ENCODE measurements at regions not wholly inside any gene's neighbourhood (a gene's known extent, or its start where the extent isn't known, plus 50 kb on each side); places are given as distances from the start of the nearest gene placed in this dataset.

- no peak overlapping the region for H3K4me3 ChIP-seq (ENCODE audit: low read depth, low read length)
- H3K27me3 ChIP-seq (ENCODE audit: control insufficient read depth, insufficient read depth, low read length), result no peaks in the 10 kb centered on the region
- no peak overlapping the region for H3K9ac ChIP-seq (ENCODE audit: low read depth, low read length)
- H3K36me3 ChIP-seq (ENCODE audit: control insufficient read depth, insufficient read depth, low read length), result no peaks in the 10 kb centered on the region
- H3K9me3 ChIP-seq (ENCODE audit: control insufficient read depth, insufficient read depth, low read length), result no peaks in the 10 kb centered on the region
- no peaks in the 10 kb centered on the region for H3K4me1 ChIP-seq (ENCODE audit: control insufficient read depth, insufficient read depth, low read length)
Observed at GRCh38 chr9:81146684-81147337, 542.5 kb downstream of the TLE1 start.

- Histone ChIP-seq H3K4me1 (ENCODE audit: control insufficient read depth, insufficient read depth, low read length) (no peaks in the 10 kb centered on the region), H3K9me3 (ENCODE audit: control insufficient read depth, insufficient read depth, low read length) (no peaks in the 10 kb centered on the region)
Observed at GRCh38 chr9:81146241-81146640, 543.1 kb downstream of the TLE1 start.

GRCh38 chr9:81145331-81145963 is 543.9 kb downstream of the TLE1 start:
- H3K4me3 ChIP-seq (ENCODE audit: low read depth, low read length), result no peak overlapping the region
- no peaks in the 10 kb centered on the region for H3K36me3 ChIP-seq (ENCODE audit: control insufficient read depth, insufficient read depth, low read length)
- no peaks in the 10 kb centered on the region for H3K27me3 ChIP-seq (ENCODE audit: control insufficient read depth, insufficient read depth, low read length)
- no peak overlapping the region for H3K9ac ChIP-seq (ENCODE audit: low read depth, low read length)
- H3K9me3 ChIP-seq (ENCODE audit: control insufficient read depth, insufficient read depth, low read length), result no peaks in the 10 kb centered on the region
- no peaks in the 10 kb centered on the region for H3K4me1 ChIP-seq (ENCODE audit: control insufficient read depth, insufficient read depth, low read length)

More at GRCh38 chr9:81146241-81146640, 543.1 kb downstream of the TLE1 start:
- Histone ChIP-seq H3K9ac (ENCODE audit: low read depth, low read length) (no peak overlapping the region), H3K36me3 (ENCODE audit: control insufficient read depth, insufficient read depth, low read length) (no peaks in the 10 kb centered on the region), H3K27me3 (ENCODE audit: control insufficient read depth, insufficient read depth, low read length) (no peaks in the 10 kb centered on the region), H3K4me3 (ENCODE audit: low read depth, low read length) (no peak overlapping the region)

- Histone ChIP-seq H3K9ac (ENCODE audit: low read depth, low read length) (no peak overlapping the region), H3K27me3 (ENCODE audit: control insufficient read depth, insufficient read depth, low read length) (no peaks in the 10 kb centered on the region), H3K36me3 (ENCODE audit: control insufficient read depth, insufficient read depth, low read length) (no peaks in the 10 kb centered on the region), H3K9me3 (ENCODE audit: control insufficient read depth, insufficient read depth, low read length) (no peaks in the 10 kb centered on the region), H3K4me3 (ENCODE audit: low read depth, low read length) (no peak overlapping the region), H3K4me1 (ENCODE audit: control insufficient read depth, insufficient read depth, low read length) (no peaks in the 10 kb centered on the region)
Observed at GRCh38 chr9:81141961-81142360, 547.4 kb downstream of the TLE1 start.

GRCh38 chr9:81137976-81138568 is 551.3 kb downstream of the TLE1 start:
- H3K4me3 ChIP-seq (ENCODE audit: low read depth, low read length), result no peak overlapping the region
- H3K36me3 ChIP-seq (ENCODE audit: control insufficient read depth, insufficient read depth, low read length), result no peaks in the 10 kb centered on the region
- H3K27me3 ChIP-seq (ENCODE audit: control insufficient read depth, insufficient read depth, low read length), result no peaks in the 10 kb centered on the region
- no peaks in the 10 kb centered on the region for H3K9me3 ChIP-seq (ENCODE audit: control insufficient read depth, insufficient read depth, low read length)
- H3K4me1 ChIP-seq (ENCODE audit: control insufficient read depth, insufficient read depth, low read length), result no peaks in the 10 kb centered on the region
- H3K9ac ChIP-seq (ENCODE audit: low read depth, low read length), result no peak overlapping the region

- H3K4me1 ChIP-seq (ENCODE audit: control insufficient read depth, insufficient read depth, low read length), result no peaks in the 10 kb centered on the region
- H3K9me3 ChIP-seq (ENCODE audit: control insufficient read depth, insufficient read depth, low read length), result no peaks in the 10 kb centered on the region
- no peaks in the 10 kb centered on the region for H3K36me3 ChIP-seq (ENCODE audit: control insufficient read depth, insufficient read depth, low read length)
- no peak overlapping the region for H3K4me3 ChIP-seq (ENCODE audit: low read depth, low read length)
- no peaks in the 10 kb centered on the region for H3K27me3 ChIP-seq (ENCODE audit: control insufficient read depth, insufficient read depth, low read length)
- no peak overlapping the region for H3K9ac ChIP-seq (ENCODE audit: low read depth, low read length)
Observed at GRCh38 chr9:81132796-81133195, 556.6 kb downstream of the TLE1 start.

GRCh38 chr9:81132318-81132717 is 557.0 kb downstream of the TLE1 start:
- H3K27me3 ChIP-seq (ENCODE audit: control insufficient read depth, insufficient read depth, low read length), result no peaks in the 10 kb centered on the region
- H3K9ac ChIP-seq (ENCODE audit: low read depth, low read length), result no peak overlapping the region
- no peaks in the 10 kb centered on the region for H3K9me3 ChIP-seq (ENCODE audit: control insufficient read depth, insufficient read depth, low read length)
- no peak overlapping the region for H3K4me3 ChIP-seq (ENCODE audit: low read depth, low read length)
- no peaks in the 10 kb centered on the region for H3K4me1 ChIP-seq (ENCODE audit: control insufficient read depth, insufficient read depth, low read length)
- H3K36me3 ChIP-seq (ENCODE audit: control insufficient read depth, insufficient read depth, low read length), result no peaks in the 10 kb centered on the region

- Histone ChIP-seq H3K36me3 (ENCODE audit: control insufficient read depth, insufficient read depth, low read length) (no peaks in the 10 kb centered on the region), H3K9ac (ENCODE audit: low read depth, low read length) (no peak overlapping the region), H3K9me3 (ENCODE audit: control insufficient read depth, insufficient read depth, low read length) (no peaks in the 10 kb centered on the region), H3K27me3 (ENCODE audit: control insufficient read depth, insufficient read depth, low read length) (no peaks in the 10 kb centered on the region), H3K4me1 (ENCODE audit: control insufficient read depth, insufficient read depth, low read length) (no peaks in the 10 kb centered on the region), H3K4me3 (ENCODE audit: low read depth, low read length) (no peak overlapping the region)
Observed at GRCh38 chr9:81128701-81129100, 560.6 kb downstream of the TLE1 start.

DNA sequence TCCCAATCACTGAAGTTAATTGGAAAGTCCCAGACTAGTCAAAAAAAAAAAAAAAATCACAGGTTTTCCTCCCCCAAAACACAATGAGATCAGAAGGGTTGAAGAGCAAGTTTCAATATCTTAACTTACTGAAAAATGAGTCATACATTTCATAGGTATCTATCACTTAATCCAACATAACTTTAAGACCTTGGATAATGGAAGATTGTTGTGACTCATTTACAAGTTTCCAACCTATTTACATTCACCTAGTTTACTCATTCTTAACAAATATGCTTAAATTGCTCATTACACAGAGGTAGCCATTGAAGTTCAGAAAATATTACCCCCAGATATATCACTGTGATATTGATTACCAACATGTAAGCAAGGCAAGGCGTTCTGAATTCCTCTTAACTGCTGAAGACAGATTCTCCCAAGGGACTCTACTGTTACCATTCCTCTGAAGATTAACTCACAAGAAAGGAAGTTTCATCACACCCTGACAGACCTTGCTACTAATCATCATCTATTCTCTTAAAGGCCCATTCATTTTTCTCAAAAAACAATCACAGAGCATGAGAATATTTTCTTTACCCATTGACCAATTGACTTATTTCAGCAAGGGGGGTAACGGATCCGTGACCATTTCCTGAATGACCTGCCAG is 563.8 kb downstream of the TLE1 start:
- Histone ChIP-seq H3K9me3 (ENCODE audit: control insufficient read depth, insufficient read depth, low read length) (no peaks in the 10 kb centered on the region), H3K4me1 (ENCODE audit: control insufficient read depth, insufficient read depth, low read length) (no peaks in the 10 kb centered on the region), H3K27me3 (ENCODE audit: control insufficient read depth, insufficient read depth, low read length) (no peaks in the 10 kb centered on the region), H3K9ac (ENCODE audit: low read depth, low read length) (no peak overlapping the region), H3K4me3 (ENCODE audit: low read depth, low read length) (no peak overlapping the region), H3K36me3 (ENCODE audit: control insufficient read depth, insufficient read depth, low read length) (no peaks in the 10 kb centered on the region)

DNA sequence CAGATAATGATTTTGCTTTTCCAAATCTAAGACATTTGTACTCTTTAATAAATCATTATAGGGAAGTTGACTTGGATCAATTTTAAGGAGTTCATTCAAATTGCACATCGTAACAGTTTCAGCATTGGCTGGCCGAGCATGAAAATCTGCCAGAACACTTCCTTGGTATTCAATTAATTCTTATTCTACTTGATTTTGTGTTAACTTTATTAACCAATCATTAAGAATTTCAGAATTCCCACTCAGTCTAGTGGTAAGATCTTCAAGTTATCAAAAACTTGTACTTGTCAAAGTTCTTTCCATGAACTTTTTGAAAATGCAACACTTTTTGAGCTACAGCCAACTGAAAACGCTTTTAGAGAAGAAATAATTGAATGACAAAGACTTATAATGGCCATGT is 565.8 kb downstream of the TLE1 start:
- H3K9me3 ChIP-seq (ENCODE audit: control insufficient read depth, insufficient read depth, low read length), result no peaks in the 10 kb centered on the region
- H3K4me3 ChIP-seq (ENCODE audit: low read depth, low read length), result no peak overlapping the region
- H3K36me3 ChIP-seq (ENCODE audit: control insufficient read depth, insufficient read depth, low read length), result no peaks in the 10 kb centered on the region
- H3K27me3 ChIP-seq (ENCODE audit: control insufficient read depth, insufficient read depth, low read length), result no peaks in the 10 kb centered on the region
- no peak overlapping the region for H3K9ac ChIP-seq (ENCODE audit: low read depth, low read length)
- no peaks in the 10 kb centered on the region for H3K4me1 ChIP-seq (ENCODE audit: control insufficient read depth, insufficient read depth, low read length)

DNA sequence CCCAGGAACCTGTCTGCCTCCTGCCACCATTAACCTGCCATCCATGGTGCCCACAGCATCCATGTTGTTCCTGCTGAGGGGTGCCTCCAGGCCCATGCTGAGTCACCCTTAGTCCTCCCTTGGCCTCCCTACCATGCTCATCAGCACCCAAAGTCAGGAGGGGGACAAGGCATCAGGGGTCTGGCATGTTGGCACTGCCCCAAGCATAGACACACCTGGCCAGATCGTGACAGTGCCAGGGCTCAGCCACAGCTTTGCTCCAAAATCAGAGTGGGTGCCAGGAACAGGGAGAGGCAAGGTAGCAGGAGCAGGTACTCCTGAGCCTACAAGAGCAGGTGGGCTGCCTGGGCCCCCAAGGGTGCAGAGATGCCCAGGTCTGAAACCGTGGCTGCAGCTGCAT is 566.6 kb downstream of the TLE1 start:
- H3K27me3 ChIP-seq (ENCODE audit: control insufficient read depth, insufficient read depth, low read length), result no peaks in the 10 kb centered on the region
- no peaks in the 10 kb centered on the region for H3K4me1 ChIP-seq (ENCODE audit: control insufficient read depth, insufficient read depth, low read length)
- H3K4me3 ChIP-seq (ENCODE audit: low read depth, low read length), result no peak overlapping the region
- no peaks in the 10 kb centered on the region for H3K36me3 ChIP-seq (ENCODE audit: control insufficient read depth, insufficient read depth, low read length)
- H3K9me3 ChIP-seq (ENCODE audit: control insufficient read depth, insufficient read depth, low read length), result no peaks in the 10 kb centered on the region
- H3K9ac ChIP-seq (ENCODE audit: low read depth, low read length), result no peak overlapping the region

- peaks cover 4% of the 10 kb centered on the region for H3K4me1 ChIP-seq (ENCODE audit: control insufficient read depth, insufficient read depth, low read length)
- no peaks in the 10 kb centered on the region for H3K9me3 ChIP-seq (ENCODE audit: control insufficient read depth, insufficient read depth, low read length)
- no peak overlapping the region for H3K4me3 ChIP-seq (ENCODE audit: low read depth, low read length)
- no peaks in the 10 kb centered on the region for H3K27me3 ChIP-seq (ENCODE audit: control insufficient read depth, insufficient read depth, low read length)
- no peaks in the 10 kb centered on the region for H3K36me3 ChIP-seq (ENCODE audit: control insufficient read depth, insufficient read depth, low read length)
- H3K9ac ChIP-seq (ENCODE audit: low read depth, low read length), result no peak overlapping the region
Observed at GRCh38 chr9:81119591-81119990, 569.8 kb downstream of the TLE1 start.

Measured in iPS-15b (cell line).